IPS-20b (cell line): ENCODE measurements at regions not wholly inside any gene's neighbourhood (a gene's known extent, or its start where the extent isn't known, plus 50 kb on each side); places are given as distances from the start of the nearest gene placed in this dataset.

Source experiments
- H3K27ac ChIP-seq: one replicate; pipeline ENCODE4 v1.5.1; 2013; ENCODE audit warnings: low read length
- H3K27me3 ChIP-seq: 2 replicates; pipeline ENCODE4 v1.6.1; 2013; ENCODE audit warnings: mild to moderate bottlenecking, low read length, inconsistent platforms; ENCODE audit not compliant: insufficient read depth
- H3K36me3 ChIP-seq: 2 replicates; pipeline ENCODE4 v1.6.1; 2013; ENCODE audit warnings: low read depth, mild to moderate bottlenecking, inconsistent platforms, low read length, moderate library complexity; ENCODE audit not compliant: insufficient read depth
- H3K4me1 ChIP-seq: 2 replicates; pipeline ENCODE4 v1.6.1; 2013; ENCODE audit warnings: mild to moderate bottlenecking, control low read depth, inconsistent platforms, low read length, moderate library complexity; ENCODE audit not compliant: insufficient read depth
- H3K4me3 ChIP-seq: 2 replicates; pipeline ENCODE4 v1.5.1; 2013; ENCODE audit warnings: mild to moderate bottlenecking, low read length, inconsistent platforms
- H3K9ac ChIP-seq: 2 replicates; pipeline ENCODE4 v1.6.1; 2013; ENCODE audit warnings: low read depth, mild to moderate bottlenecking, inconsistent platforms, low read length, moderate library complexity
- H3K9me3 ChIP-seq: 2 replicates; pipeline ENCODE4 v1.6.1; 2013; ENCODE audit warnings: mild to moderate bottlenecking, low read depth, low read length, inconsistent platforms; ENCODE audit not compliant: insufficient read depth

DNA sequence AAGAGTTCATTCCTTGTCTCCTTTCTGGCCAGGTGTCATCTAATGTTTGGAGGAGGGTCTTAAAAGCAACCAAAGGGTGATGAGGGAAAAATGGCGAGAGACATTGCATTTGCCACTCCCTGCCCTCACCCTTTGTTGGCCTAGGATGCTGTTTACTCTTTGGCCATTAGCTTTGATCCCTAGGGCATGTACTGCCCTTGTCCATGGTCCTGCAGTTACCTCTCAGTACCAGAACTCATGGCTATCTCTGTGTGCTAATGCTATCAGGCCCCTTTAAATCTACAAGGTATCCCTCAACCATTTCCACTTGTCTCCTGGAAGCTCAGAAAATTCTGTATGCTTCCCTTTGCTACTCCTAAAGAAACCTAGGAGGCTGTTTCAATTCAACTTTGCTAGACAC lies 424.8 kb upstream of the PLXNA2 start:
- H3K4me1 ChIP-seq = no peaks in the 10 kb centered on the region
- H3K9me3 ChIP-seq = no peaks in the 10 kb centered on the region
- H3K9ac ChIP-seq = no peak overlapping the region
- H3K4me3 ChIP-seq = no peak overlapping the region
- no peak overlapping the region for H3K27ac ChIP-seq
- H3K27me3 ChIP-seq = no peaks in the 10 kb centered on the region
- H3K36me3 ChIP-seq = no peaks in the 10 kb centered on the region

DNA sequence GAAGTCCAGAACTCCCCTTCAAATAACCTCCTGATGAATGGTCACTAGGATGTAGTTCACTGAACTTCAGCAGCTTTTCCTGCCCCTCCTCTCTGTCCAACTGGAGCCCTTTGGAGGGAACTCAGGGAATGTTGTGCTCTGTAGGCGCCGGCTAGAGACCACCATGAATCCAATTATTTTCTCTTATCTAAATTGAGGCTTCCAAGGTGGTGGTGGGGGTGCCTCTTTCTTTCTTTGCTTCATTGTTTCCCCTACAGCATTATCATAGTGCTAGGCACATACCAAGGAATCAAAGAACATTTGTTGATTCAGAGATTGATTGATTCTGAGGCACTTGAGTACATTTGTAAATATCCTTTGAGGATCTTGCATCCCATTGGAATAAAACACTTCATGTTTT lies 426.6 kb upstream of the PLXNA2 start:
- no peaks in the 10 kb centered on the region for H3K9me3 ChIP-seq
- no peak overlapping the region for H3K27ac ChIP-seq
- H3K4me1 ChIP-seq = no peaks in the 10 kb centered on the region
- no peaks in the 10 kb centered on the region for H3K36me3 ChIP-seq
- H3K9ac ChIP-seq = no peak overlapping the region
- H3K4me3 ChIP-seq = no peak overlapping the region
- no peaks in the 10 kb centered on the region for H3K27me3 ChIP-seq

DNA sequence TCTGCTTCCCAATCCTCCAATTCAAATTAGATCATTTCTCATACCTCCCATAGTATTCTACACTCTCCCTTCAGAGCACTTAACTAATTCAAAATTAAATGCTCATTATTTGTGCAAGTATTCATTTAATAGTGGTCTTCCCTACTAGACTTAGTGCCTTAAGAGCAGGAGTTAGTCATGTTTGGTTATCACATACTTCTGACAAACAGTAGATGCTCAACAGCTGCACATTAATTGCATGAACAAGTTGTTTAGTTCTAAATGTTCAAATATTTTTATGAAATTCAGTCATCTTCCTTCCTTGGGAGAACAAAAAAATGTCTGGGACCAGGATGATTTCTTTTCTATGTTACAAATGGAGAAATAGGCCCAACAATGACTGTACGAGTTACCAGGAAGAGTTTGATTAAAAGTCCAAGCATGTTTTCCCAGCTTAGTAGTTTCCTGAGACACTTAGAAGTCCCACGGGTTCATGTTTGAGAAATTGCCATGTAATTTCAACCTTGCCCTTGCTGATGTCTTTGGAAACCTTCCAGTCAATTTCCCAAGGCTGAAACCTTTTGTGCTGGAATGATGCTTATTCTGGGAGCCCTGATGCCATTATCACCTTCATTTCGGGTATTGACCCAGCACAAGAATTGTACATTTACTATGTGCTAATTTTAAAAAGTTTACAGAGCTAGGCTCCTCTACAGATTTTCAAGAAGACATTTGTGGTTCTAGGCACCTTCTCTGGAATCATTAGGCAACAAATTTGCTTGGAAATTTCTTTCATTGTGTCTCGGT lies 437.9 kb upstream of the PLXNA2 start:
- H3K36me3 ChIP-seq = no peaks in the 10 kb centered on the region
- H3K9ac ChIP-seq = no peak overlapping the region
- no peaks in the 10 kb centered on the region for H3K27me3 ChIP-seq
- no peak overlapping the region for H3K4me3 ChIP-seq
- H3K27ac ChIP-seq = no peak overlapping the region
- H3K4me1 ChIP-seq = no peaks in the 10 kb centered on the region
- H3K9me3 ChIP-seq = no peaks in the 10 kb centered on the region

DNA sequence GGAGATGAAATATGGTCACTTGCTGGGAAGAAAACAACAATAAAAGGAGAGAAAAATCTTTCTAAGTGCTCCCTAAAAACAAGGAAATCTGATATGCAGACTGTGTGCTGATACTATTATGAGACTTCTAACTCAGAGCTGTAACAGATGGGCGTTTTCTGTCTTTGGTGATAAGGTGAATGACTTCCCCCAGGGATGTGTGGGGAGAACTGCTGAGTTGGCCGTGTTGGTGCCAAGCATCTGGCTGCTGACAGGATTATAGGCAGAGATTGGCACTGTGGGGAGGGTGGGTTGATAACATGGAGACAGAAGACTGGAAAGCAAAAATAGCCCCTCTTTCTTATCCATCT lies 438.5 kb upstream of the PLXNA2 start:
- no peak overlapping the region for H3K9ac ChIP-seq
- H3K9me3 ChIP-seq = no peaks in the 10 kb centered on the region
- no peaks in the 10 kb centered on the region for H3K27me3 ChIP-seq
- H3K4me1 ChIP-seq = no peaks in the 10 kb centered on the region
- H3K36me3 ChIP-seq = no peaks in the 10 kb centered on the region
- H3K4me3 ChIP-seq = no peak overlapping the region
- H3K27ac ChIP-seq = no peak overlapping the region

DNA sequence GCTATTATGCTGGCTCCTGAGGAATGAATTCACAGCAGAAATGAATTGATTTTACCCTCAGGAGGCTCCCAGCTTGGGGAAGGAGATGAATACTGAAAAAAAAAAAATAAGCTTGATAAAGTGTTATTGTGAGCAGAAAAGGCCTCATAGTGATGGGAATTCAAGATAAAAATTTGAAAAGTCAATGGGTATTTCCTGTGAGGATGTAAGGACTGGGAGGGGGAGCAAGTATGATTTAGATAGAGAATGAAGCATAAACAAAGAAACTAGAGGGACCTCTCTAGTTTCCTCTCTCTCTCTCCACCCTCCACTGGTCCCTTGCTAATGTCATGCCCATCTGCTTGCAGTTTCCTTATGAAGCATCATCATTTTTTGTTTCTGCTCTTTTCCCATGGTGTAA lies 439.0 kb upstream of the PLXNA2 start:
- H3K27ac ChIP-seq = no peak overlapping the region
- H3K9me3 ChIP-seq = no peaks in the 10 kb centered on the region
- no peak overlapping the region for H3K4me3 ChIP-seq
- H3K9ac ChIP-seq = no peak overlapping the region
- H3K4me1 ChIP-seq = no peaks in the 10 kb centered on the region
- no peaks in the 10 kb centered on the region for H3K27me3 ChIP-seq
- no peaks in the 10 kb centered on the region for H3K36me3 ChIP-seq

DNA sequence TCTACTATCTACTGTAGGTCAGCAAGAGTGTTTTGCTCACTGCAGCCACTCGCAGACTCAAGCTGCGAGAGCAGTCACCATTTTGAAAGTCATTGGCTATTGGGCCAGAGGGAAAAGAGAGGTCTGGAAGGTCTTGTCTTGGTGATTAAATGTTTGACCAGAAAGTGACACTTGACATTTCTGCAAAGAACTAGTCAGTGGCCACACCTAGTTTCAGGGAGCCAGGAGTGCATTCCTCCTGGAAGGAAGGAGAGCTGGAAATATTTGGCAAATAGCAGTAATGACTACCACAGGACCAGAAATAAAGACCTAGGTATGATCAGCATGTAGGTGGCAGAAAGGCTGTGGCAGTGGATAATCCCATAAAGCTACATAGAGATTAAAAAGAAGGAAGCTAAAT lies 440.0 kb upstream of the PLXNA2 start:
- Histone ChIP-seq H3K36me3 (no peaks in the 10 kb centered on the region), H3K27me3 (no peaks in the 10 kb centered on the region), H3K4me1 (no peaks in the 10 kb centered on the region), H3K9ac (no peak overlapping the region), H3K4me3 (no peak overlapping the region), H3K27ac (no peak overlapping the region), H3K9me3 (no peaks in the 10 kb centered on the region)

DNA sequence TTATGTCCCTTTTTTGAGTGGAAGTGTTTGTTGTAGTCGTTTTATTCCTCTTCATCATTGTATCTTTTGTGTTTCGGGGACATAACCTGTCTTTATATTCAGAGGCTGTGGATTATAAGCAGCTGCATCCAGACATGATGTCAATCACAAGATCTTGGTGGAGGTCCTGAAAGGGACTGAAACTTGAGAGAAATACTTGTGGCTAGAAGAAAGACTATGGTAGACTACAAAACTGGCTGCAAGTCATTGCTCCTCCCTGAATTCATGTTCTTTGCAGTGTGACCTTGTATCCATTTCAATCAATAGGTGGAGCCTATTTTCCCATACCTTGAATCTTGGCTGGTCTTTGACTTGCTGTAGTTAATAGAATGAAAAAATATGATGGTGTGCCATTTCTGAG lies 442.4 kb upstream of the PLXNA2 start:
- no peak overlapping the region for H3K27ac ChIP-seq
- H3K4me3 ChIP-seq = no peak overlapping the region

DNA sequence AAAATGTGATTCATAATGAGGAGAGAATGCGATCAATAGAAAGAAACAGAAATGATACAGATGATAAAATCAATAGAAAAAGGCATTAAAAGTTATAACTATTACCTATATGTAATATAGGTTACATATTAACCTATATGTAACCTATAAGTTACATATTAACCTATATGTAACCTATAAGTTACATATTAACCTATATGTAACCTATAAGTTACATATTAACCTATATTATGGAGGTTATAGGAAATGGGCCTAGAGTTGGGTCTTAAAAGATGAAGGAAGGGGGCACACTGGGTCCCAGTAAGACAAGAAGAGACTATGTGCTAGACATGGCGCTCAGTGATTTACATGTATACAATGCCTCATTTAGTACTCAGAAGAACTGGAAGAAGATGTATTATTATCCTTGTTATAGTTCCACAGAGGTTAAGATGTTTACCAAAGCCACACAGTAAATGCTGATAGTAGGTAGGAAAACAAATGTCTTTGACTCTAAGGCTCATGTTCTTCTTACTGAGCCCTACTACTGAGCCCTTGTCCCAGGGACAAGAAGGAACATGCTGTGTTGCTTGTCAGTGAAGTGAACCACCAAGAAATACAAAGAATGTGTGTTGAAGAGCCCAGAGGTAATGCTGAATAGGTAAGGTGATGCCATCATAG lies 444.6 kb upstream of the PLXNA2 start:
- Histone ChIP-seq H3K4me3 (no peak overlapping the region), H3K9ac (no peak overlapping the region), H3K27me3 (no peaks in the 10 kb centered on the region), H3K36me3 (no peaks in the 10 kb centered on the region), H3K9me3 (no peaks in the 10 kb centered on the region), H3K27ac (no peak overlapping the region), H3K4me1 (no peaks in the 10 kb centered on the region)

More for the DNA sequence above, 442.4 kb upstream of the PLXNA2 start:
- Histone ChIP-seq H3K36me3 (no peaks in the 10 kb centered on the region), H3K9ac (no peak overlapping the region), H3K27me3 (no peaks in the 10 kb centered on the region), H3K9me3 (no peaks in the 10 kb centered on the region), H3K4me1 (no peaks in the 10 kb centered on the region)

DNA sequence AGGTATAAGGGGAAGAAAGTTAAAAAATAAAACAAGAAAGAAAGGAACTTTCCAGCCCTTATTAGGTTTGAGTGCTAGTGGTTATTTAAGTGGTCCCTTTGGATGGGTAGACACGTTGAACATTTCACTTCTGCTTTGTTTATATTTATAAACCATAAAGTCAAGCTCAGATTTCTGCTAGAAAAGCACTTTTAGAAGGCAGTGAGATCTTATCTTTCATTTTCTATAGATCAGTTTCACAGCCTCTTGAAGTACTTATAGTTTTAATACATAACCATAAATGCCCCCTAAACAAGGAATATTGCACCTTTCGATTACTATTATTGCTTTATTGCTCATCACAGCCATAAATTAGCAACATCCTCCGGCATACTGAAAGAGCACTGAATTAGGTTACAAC lies 446.8 kb upstream of the PLXNA2 start:
- Histone ChIP-seq H3K9me3 (no peaks in the 10 kb centered on the region), H3K4me1 (no peaks in the 10 kb centered on the region), H3K36me3 (no peaks in the 10 kb centered on the region), H3K9ac (no peak overlapping the region), H3K27ac (no peak overlapping the region), H3K4me3 (no peak overlapping the region), H3K27me3 (no peaks in the 10 kb centered on the region)

DNA sequence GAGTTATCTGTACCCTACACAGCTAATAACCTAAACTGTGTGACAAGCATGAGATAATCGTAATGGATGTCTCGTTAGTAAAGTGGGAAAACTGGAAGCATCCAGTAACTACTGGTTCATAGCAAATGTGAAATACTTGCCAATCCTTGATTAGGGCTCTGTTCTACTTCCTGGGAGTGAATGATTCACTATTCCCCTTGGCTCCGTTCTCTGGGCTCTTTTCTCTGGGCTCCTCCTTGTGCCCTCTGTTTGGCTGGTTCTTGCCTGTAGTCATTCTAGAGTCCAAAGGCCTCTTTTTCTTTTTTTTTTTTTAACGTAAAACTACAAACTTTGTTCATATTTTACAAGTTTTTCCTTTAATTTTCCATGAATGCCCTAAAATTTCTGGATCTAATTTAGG lies 465.8 kb upstream of the PLXNA2 start:
- H3K27me3 ChIP-seq = no peaks in the 10 kb centered on the region
- H3K9ac ChIP-seq = no peak overlapping the region
- no peaks in the 10 kb centered on the region for H3K4me1 ChIP-seq
- H3K9me3 ChIP-seq = no peaks in the 10 kb centered on the region
- no peaks in the 10 kb centered on the region for H3K36me3 ChIP-seq
- H3K27ac ChIP-seq = no peak overlapping the region
- H3K4me3 ChIP-seq = no peak overlapping the region

DNA sequence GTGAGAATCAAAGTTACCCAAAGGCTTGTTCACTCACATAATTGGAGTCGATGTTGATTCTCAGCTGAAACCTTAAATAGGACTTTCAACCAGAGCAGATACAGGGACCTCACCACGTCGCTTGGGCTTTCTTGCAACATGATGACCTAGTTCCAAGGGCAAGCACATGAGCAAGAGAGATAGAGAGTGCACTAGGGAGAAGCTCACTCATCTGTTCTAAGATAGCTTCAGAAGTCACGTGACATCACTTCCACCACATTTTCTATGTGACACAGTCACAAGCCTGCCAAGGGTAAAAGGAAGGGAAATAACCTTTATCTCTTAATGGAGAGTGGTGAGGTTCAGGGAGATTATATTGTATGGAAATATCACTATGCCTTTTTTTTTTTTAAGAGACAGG lies 470.1 kb upstream of the PLXNA2 start:
- Histone ChIP-seq H3K9ac (no peak overlapping the region), H3K36me3 (no peaks in the 10 kb centered on the region), H3K27ac (no peak overlapping the region), H3K27me3 (no peaks in the 10 kb centered on the region), H3K4me1 (peaks cover 4% of the 10 kb centered on the region; the same call in 1 of the 2 replicates), H3K4me3 (no peak overlapping the region), H3K9me3 (no peaks in the 10 kb centered on the region)

DNA sequence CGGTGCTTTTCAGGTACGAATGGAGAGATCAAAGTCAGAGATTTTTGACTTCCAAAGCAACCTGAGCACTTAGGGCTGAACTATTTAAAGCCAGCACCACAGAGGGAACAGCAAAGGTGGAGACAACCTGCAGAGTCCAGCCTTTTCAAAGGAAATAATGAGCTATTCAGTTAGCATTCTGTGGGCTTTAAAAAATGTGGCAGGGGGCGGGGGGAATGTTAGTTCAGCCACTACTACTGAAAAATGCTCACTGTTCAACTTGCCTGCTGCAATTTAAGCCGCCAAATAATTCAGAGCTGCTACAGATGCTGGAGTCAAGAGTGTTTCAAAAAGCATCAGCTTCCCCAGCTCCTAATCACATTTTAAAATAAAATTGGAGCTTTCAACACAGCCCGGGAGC lies 473.3 kb upstream of the PLXNA2 start:
- H3K4me1 ChIP-seq = peaks cover 4% of the 10 kb centered on the region; the same call in 1 of the 2 replicates
- no peak overlapping the region for H3K9ac ChIP-seq
- H3K27ac ChIP-seq = no peak overlapping the region
- H3K4me3 ChIP-seq = no peak overlapping the region
- no peaks in the 10 kb centered on the region for H3K36me3 ChIP-seq
- no peaks in the 10 kb centered on the region for H3K27me3 ChIP-seq
- H3K9me3 ChIP-seq = peaks cover 12% of the 10 kb centered on the region
